ENCODE measurements at regions not wholly inside any gene's neighbourhood (a gene's known extent, or its start where the extent isn't known, plus 50 kb on each side); places are given as distances from the start of the nearest gene placed in this dataset.
"Not testable (repeated sequence)": the region's sequence is repeated elsewhere in the genome, so short reads cannot be mapped to it uniquely, and the experiment has no call there.

DNA sequence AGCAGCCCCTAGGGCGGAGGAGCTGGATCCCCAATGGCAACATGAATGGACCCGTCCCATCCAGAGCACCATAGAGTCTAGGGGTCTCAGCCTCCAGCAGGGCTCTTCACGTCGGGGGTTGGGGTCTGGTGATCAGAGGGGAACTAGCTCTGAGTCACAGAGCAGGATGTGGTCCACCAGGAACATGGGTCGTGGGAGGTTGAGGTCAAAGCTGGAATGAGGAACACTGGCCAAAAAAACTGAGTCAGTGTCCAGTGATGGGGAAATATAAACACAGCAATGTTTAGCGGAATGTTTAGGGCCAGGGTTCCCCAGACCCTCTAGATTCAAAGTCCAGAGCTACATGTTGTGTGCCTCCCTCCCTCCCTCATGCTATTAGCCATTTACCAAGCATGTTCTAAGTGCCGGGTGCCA, 79.1 kb upstream of the C16orf82 start:
- H3K36me3 ChIP-seq (ENCODE audit: low read depth), result no peaks in the 10 kb centered on the region
- H3K4me1 ChIP-seq (ENCODE audit: insufficient read depth, poor library complexity, severe bottlenecking), result no peaks in the 10 kb centered on the region
- no peak; the same call in 2 of the 3 replicates for ATAC-seq (ENCODE audit: low read depth)
- H3K27ac ChIP-seq (ENCODE audit: poor library complexity, severe bottlenecking), result no peak overlapping the region
- DNase-seq (ENCODE audit: low spot score), result no peak
- no peaks in the 10 kb centered on the region for H3K27me3 ChIP-seq (ENCODE audit: insufficient read depth, poor library complexity, severe bottlenecking)
- TF ChIP-seq, protein P1, sequence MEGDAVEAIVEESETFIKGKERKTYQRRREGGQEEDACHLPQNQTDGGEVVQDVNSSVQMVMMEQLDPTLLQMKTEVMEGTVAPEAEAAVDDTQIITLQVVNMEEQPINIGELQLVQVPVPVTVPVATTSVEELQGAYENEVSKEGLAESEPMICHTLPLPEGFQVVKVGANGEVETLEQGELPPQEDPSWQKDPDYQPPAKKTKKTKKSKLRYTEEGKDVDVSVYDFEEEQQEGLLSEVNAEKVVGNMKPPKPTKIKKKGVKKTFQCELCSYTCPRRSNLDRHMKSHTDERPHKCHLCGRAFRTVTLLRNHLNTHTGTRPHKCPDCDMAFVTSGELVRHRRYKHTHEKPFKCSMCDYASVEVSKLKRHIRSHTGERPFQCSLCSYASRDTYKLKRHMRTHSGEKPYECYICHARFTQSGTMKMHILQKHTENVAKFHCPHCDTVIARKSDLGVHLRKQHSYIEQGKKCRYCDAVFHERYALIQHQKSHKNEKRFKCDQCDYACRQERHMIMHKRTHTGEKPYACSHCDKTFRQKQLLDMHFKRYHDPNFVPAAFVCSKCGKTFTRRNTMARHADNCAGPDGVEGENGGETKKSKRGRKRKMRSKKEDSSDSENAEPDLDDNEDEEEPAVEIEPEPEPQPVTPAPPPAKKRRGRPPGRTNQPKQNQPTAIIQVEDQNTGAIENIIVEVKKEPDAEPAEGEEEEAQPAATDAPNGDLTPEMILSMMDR (IDR thresholded peaks at IDR 0.05; ENCODE audit: poor library complexity, severe bottlenecking), result no peak
- no peak overlapping the region for H3K4me3 ChIP-seq (ENCODE audit: severe bottlenecking)
- no peaks in the 10 kb centered on the region for H3K9me3 ChIP-seq (ENCODE audit: severe bottlenecking)

DNA sequence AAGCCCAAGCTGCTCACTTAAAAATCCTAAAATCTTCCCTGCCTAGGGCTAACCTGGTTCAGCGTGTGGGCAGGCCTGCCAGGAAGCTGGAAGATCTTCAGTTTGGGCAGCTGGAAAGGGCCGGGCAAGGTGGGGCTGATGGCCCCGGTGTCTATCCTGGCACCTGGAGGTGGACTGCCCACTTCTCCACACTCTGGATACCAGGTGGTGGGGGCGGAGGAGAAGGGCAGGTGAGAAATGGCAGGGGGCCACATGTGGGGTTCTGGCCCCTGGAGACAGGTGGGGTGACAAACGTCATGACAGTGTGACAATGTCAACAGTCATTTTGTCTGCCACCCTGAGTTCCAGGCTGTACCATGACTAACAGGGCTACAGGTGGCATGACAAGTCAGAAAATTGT, 78.5 kb upstream of the C16orf82 start:
- no peaks in the 10 kb centered on the region for H3K27me3 ChIP-seq (ENCODE audit: insufficient read depth, poor library complexity, severe bottlenecking)
- H3K36me3 ChIP-seq (ENCODE audit: low read depth), result no peaks in the 10 kb centered on the region
- H3K4me1 ChIP-seq (ENCODE audit: insufficient read depth, poor library complexity, severe bottlenecking), result no peaks in the 10 kb centered on the region
- no peak overlapping the region for H3K27ac ChIP-seq (ENCODE audit: poor library complexity, severe bottlenecking)
- ATAC-seq (ENCODE audit: low read depth) (no peak), DNase-seq (ENCODE audit: low spot score) (no peak)
- H3K9me3 ChIP-seq (ENCODE audit: severe bottlenecking), result no peaks in the 10 kb centered on the region
- TF ChIP-seq, protein P1 (IDR thresholded peaks at IDR 0.05; ENCODE audit: poor library complexity, severe bottlenecking), result no peak
- no peak overlapping the region for H3K4me3 ChIP-seq (ENCODE audit: severe bottlenecking)

GRCh38 chr16:26990384-26991120, 76.2 kb upstream of the C16orf82 start:
- not testable (repeated sequence) for ATAC-seq (ENCODE audit: low read depth); H3K9me3 ChIP-seq (ENCODE audit: severe bottlenecking); H3K36me3 ChIP-seq (ENCODE audit: low read depth); H3K4me1 ChIP-seq (ENCODE audit: insufficient read depth, poor library complexity, severe bottlenecking); DNase-seq (ENCODE audit: low spot score); H3K27ac ChIP-seq (ENCODE audit: poor library complexity, severe bottlenecking); H3K4me3 ChIP-seq (ENCODE audit: severe bottlenecking); H3K27me3 ChIP-seq (ENCODE audit: insufficient read depth, poor library complexity, severe bottlenecking)

DNA sequence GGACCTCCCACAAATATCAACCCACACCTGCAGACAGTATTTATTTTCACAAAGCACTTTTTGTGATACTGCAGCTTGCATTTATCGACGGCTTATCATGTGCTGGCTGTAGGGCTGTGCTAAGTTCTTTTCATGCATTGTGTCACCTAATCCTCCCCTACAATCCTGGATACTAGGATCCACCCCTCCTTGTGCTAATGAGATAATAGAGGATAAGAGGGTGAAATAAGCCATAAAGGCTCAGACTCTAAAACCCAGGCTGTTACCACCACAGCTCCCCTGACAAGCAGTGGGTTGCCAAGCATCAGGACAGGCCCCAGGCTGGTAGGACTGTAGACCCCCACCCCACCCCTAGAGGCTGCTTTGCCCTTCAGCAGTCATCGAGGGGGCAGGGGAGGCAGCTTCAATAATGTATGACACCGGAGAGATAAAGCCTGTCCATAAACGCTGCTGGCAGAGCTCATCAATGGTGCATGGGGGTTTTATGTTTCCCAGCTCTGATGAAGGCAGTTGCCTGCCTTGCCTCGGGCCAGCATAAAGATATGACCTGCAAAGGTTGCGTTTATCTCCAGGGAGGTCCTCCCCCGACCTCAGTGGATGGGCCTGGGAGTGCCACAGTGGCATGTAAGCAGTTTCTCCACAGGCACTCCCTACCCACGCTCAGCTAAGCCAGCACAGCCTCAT, 73.9 kb upstream of the C16orf82 start:
- Histone ChIP-seq H3K27ac (ENCODE audit: poor library complexity, severe bottlenecking) (no peak overlapping the region), H3K4me1 (ENCODE audit: insufficient read depth, poor library complexity, severe bottlenecking) (no peaks in the 10 kb centered on the region), H3K27me3 (ENCODE audit: insufficient read depth, poor library complexity, severe bottlenecking) (peaks cover 3% of the 10 kb centered on the region), H3K9me3 (ENCODE audit: severe bottlenecking) (no peaks in the 10 kb centered on the region), H3K4me3 (ENCODE audit: severe bottlenecking) (no peak overlapping the region), H3K36me3 (ENCODE audit: low read depth) (no peaks in the 10 kb centered on the region)
- DNase-seq (ENCODE audit: low spot score) (no peak), ATAC-seq (ENCODE audit: low read depth) (no peak)
- TF ChIP-seq, protein P1 (IDR thresholded peaks at IDR 0.05; ENCODE audit: poor library complexity, severe bottlenecking), result no peak

- DNase-seq (ENCODE audit: low spot score) (no peak), ATAC-seq (ENCODE audit: low read depth) (no peak)
- H3K27ac ChIP-seq (ENCODE audit: poor library complexity, severe bottlenecking), result no peak overlapping the region
Observed at GRCh38 chr16:26993511-26993910, 73.2 kb upstream of the C16orf82 start.

More at GRCh38 chr16:26993511-26993910, 73.2 kb upstream of the C16orf82 start:
- Histone ChIP-seq H3K4me1 (ENCODE audit: insufficient read depth, poor library complexity, severe bottlenecking) (no peaks in the 10 kb centered on the region), H3K36me3 (ENCODE audit: low read depth) (no peaks in the 10 kb centered on the region), H3K9me3 (ENCODE audit: severe bottlenecking) (no peaks in the 10 kb centered on the region), H3K27me3 (ENCODE audit: insufficient read depth, poor library complexity, severe bottlenecking) (peaks cover 3% of the 10 kb centered on the region), H3K4me3 (ENCODE audit: severe bottlenecking) (no peak overlapping the region)
- TF ChIP-seq, protein P1 (IDR thresholded peaks at IDR 0.05; ENCODE audit: poor library complexity, severe bottlenecking), result no peak

Measured in RWPE2 (cell line).